22Rv1 (cell line): ENCODE measurements at regions not wholly inside any gene's neighbourhood (a gene's known extent, or its start where the extent isn't known, plus 50 kb on each side); places are given as distances from the start of the nearest gene placed in this dataset.

ENCODE experiments used
- CTCF ChIP-seq: fragments of 450-650 bp; IDR thresholded peaks from 2 replicates; pipeline ENCODE4 v1.5.1; 2017; ENCODE audit warnings: mild to moderate bottlenecking
- ZFX ChIP-seq: fragments of 450-650 bp; IDR thresholded peaks from 2 replicates; pipeline ENCODE4 v1.6.1; 2017; ENCODE audit warnings: antibody characterized with exemption, borderline replicate concordance

DNA sequence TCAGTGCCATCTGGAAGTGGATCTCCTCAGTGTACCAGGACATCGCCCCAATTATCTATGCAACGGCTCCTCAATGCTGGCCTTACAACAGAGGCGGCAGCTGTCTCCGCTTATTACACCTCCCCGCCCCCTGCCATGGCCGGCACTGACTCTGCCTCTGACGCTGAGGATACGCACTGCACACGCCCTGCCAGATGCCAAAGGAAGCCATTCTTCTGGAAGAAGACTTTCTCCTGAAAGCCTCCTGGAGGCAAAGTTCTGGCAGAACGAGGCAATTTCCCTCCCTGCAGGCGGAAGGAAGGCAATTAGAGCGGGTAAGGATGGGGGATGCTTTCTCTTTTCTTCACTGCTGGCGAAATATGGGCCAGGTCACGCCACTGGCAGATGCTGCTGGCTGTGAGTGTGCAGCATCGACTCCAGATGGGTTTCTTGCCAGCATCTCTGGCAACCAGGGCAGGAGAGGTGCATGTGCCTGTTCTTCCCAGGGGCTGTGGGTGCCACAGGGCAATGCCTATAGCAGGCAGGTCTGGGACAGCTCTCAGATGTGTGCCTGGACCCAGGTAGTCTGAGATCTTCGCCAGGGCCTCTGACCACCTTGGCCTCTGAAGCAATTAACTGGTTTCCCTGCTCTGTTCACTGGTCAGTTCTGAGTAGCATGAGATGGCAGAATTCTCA lies 62.2 kb upstream of the MRPS22 start:
- TF ChIP-seq CTCF, result no peak
- no peak for TF ChIP-seq ZFX
